ENCODE measurements at regions not wholly inside any gene's neighbourhood (a gene's known extent, or its start where the extent isn't known, plus 50 kb on each side); places are given as distances from the start of the nearest gene placed in this dataset.

DNA sequence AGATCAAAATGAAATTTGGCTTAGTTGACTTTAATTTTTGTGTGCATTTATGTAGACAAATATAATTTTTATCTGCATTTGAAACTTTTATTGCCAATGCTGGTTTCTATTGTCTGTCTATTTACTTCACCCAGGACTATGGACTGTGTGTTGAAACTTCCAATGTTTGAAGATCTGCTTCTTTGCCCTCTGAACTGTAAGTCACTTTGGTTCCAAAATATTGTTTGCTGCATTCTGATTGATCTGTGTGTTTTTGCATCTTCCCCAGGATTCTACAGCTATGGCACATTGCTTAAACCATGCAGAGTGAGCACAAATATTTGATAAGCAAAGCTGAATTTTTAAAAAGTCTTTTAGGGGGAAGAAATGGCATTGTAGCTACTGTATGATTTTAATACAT is 131.0 kb upstream of the SOX5 start (continued):
- TF ChIP-seq, protein P1, sequence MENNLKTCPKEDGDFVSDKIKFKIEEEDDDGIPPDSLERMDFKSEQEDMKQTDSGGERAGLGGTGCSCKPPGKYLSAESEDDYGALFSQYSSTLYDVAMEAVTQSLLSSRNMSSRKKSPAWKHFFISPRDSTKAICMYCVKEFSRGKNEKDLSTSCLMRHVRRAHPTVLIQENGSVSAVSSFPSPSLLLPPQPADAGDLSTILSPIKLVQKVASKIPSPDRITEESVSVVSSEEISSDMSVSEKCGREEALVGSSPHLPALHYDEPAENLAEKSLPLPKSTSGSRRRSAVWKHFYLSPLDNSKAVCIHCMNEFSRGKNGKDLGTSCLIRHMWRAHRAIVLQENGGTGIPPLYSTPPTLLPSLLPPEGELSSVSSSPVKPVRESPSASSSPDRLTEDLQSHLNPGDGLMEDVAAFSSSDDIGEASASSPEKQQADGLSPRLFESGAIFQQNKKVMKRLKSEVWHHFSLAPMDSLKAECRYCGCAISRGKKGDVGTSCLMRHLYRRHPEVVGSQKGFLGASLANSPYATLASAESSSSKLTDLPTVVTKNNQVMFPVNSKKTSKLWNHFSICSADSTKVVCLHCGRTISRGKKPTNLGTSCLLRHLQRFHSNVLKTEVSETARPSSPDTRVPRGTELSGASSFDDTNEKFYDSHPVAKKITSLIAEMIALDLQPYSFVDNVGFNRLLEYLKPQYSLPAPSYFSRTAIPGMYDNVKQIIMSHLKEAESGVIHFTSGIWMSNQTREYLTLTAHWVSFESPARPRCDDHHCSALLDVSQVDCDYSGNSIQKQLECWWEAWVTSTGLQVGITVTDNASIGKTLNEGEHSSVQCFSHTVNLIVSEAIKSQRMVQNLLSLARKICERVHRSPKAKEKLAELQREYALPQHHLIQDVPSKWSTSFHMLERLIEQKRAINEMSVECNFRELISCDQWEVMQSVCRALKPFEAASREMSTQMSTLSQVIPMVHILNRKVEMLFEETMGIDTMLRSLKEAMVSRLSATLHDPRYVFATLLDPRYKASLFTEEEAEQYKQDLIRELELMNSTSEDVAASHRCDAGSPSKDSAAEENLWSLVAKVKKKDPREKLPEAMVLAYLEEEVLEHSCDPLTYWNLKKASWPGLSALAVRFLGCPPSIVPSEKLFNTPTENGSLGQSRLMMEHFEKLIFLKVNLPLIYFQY (CRISPR knock-in tag; IDR thresholded peaks at IDR 0.05; ENCODE audit: borderline replicate concordance), result no peak
- TF ChIP-seq PHF8 (CRISPR knock-in tag; IDR thresholded peaks at IDR 0.05) (no peak), THYN1 (CRISPR knock-in tag; IDR thresholded peaks at IDR 0.05; ENCODE audit: borderline replicate concordance, low read depth) (no peak), FOXK2 (IDR thresholded peaks at IDR 0.05) (no peak), SAFB2 (CRISPR knock-in tag; IDR thresholded peaks at IDR 0.05; ENCODE audit: borderline replicate concordance, low read depth) (no peak), HMGA1 (CRISPR knock-in tag; conservative IDR thresholded peaks at IDR 0.05) (no peak), ZNF572 (CRISPR knock-in tag; IDR thresholded peaks at IDR 0.05) (no peak), ZNF570 (CRISPR knock-in tag; IDR thresholded peaks at IDR 0.05; ENCODE audit: borderline replicate concordance) (no peak), ZSCAN12 (CRISPR knock-in tag; IDR thresholded peaks at IDR 0.05) (no peak), NR1H2 (CRISPR knock-in tag; IDR thresholded peaks at IDR 0.05; ENCODE audit: borderline replicate concordance, low read depth) (no peak), MAF1 (CRISPR knock-in tag; IDR thresholded peaks at IDR 0.05; ENCODE audit: borderline replicate concordance) (no peak), NFKBIZ (CRISPR knock-in tag; IDR thresholded peaks at IDR 0.05) (peak; percentile 85; the same call in 1 of the 2 replicates), ARNTL (CRISPR knock-in tag; IDR thresholded peaks at IDR 0.05) (peak; percentile 55; the same call in 1 of the 2 replicates), ZNF225 (CRISPR knock-in tag; IDR thresholded peaks at IDR 0.05) (no peak), ZNF256 (CRISPR knock-in tag; conservative IDR thresholded peaks at IDR 0.05) (no peak), KLF6 (CRISPR knock-in tag; IDR thresholded peaks at IDR 0.05) (no peak), SSRP1 (CRISPR knock-in tag; IDR thresholded peaks at IDR 0.05) (no peak), NR2C2 (CRISPR knock-in tag; IDR thresholded peaks at IDR 0.05; ENCODE audit: borderline replicate concordance) (peak; percentile 86), RBAK (CRISPR knock-in tag; IDR thresholded peaks at IDR 0.05) (no peak), ZNF354B (CRISPR knock-in tag; IDR thresholded peaks at IDR 0.05) (no peak), ZNF333 (CRISPR knock-in tag; IDR thresholded peaks at IDR 0.05; ENCODE audit: borderline replicate concordance) (no peak)
- TF ChIP-seq, protein P2, sequence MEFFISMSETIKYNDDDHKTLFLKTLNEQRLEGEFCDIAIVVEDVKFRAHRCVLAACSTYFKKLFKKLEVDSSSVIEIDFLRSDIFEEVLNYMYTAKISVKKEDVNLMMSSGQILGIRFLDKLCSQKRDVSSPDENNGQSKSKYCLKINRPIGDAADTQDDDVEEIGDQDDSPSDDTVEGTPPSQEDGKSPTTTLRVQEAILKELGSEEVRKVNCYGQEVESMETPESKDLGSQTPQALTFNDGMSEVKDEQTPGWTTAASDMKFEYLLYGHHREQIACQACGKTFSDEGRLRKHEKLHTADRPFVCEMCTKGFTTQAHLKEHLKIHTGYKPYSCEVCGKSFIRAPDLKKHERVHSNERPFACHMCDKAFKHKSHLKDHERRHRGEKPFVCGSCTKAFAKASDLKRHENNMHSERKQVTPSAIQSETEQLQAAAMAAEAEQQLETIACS (CRISPR knock-in tag; IDR thresholded peaks at IDR 0.05), result no peak
- TF ChIP-seq, protein P3, sequence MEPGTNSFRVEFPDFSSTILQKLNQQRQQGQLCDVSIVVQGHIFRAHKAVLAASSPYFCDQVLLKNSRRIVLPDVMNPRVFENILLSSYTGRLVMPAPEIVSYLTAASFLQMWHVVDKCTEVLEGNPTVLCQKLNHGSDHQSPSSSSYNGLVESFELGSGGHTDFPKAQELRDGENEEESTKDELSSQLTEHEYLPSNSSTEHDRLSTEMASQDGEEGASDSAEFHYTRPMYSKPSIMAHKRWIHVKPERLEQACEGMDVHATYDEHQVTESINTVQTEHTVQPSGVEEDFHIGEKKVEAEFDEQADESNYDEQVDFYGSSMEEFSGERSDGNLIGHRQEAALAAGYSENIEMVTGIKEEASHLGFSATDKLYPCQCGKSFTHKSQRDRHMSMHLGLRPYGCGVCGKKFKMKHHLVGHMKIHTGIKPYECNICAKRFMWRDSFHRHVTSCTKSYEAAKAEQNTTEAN (CRISPR knock-in tag; conservative IDR thresholded peaks at IDR 0.05), result peak; percentile 74
- TF ChIP-seq, protein P4, sequence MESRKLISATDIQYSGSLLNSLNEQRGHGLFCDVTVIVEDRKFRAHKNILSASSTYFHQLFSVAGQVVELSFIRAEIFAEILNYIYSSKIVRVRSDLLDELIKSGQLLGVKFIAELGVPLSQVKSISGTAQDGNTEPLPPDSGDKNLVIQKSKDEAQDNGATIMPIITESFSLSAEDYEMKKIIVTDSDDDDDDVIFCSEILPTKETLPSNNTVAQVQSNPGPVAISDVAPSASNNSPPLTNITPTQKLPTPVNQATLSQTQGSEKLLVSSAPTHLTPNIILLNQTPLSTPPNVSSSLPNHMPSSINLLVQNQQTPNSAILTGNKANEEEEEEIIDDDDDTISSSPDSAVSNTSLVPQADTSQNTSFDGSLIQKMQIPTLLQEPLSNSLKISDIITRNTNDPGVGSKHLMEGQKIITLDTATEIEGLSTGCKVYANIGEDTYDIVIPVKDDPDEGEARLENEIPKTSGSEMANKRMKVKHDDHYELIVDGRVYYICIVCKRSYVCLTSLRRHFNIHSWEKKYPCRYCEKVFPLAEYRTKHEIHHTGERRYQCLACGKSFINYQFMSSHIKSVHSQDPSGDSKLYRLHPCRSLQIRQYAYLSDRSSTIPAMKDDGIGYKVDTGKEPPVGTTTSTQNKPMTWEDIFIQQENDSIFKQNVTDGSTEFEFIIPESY (CRISPR knock-in tag; IDR thresholded peaks at IDR 0.05), result no peak

All from HepG2 (cell line).